T-helper 9 cell (primary cell): ENCODE measurements at regions not wholly inside any gene's neighbourhood (a gene's known extent, or its start where the extent isn't known, plus 50 kb on each side); places are given as distances from the start of the nearest gene placed in this dataset.

Experiments
- DNase-seq: peaks from one replicate; pipeline ENCODE4 v3.0.0-alpha.2; 2020

- DNase-seq = no peak
These were observed 67.5 kb upstream of the AKAP13 start for GRCh38 chr15:85312929-85313331.

DNA sequence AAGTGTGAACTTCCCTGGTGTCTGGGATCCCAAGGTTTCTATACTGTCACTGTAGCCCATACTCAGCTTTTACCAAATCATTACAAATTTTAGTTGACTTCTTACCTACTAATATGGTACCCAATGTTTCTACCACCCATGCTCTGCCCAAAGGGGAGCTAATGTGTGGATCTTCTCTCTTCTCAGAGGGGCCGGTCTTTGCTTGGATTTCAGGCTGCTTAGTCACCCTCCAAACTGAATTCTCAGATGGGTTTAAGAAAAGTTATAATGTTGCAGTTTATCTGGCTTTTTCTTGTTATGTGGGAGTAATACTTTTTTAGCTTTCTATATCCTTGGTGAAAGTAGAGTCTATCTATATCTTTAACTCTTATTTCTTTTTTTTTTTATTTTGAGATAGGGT is 67.1 kb upstream of the AKAP13 start:
- no peak for DNase-seq

- DNase-seq = no peak
These were observed 66.3 kb upstream of the AKAP13 start for GRCh38 chr15:85314146-85314545.

GRCh38 chr15:85314633-85315032 is 65.8 kb upstream of the AKAP13 start:
- no peak for DNase-seq

- DNase-seq = no peak
These were observed 64.0 kb upstream of the AKAP13 start for GRCh38 chr15:85316244-85316934.

GRCh38 chr15:85318048-85318731 is 62.2 kb upstream of the AKAP13 start:
- no peak for DNase-seq

DNA sequence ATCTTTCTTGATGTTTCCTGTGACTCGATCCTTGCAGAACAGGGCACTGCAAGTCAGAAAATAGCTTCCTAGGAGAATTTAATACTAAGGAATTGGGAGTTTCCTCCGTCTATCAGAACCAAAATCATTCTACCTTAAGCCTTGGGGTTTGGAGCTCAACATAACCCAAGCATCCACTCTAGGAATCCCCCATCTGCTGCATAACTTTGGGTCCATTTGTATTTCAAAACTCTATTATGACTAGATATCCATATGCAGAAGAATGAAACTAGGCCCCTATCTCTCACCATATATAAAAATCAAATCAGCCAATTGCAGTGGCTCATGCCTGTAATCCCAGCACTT is 61.7 kb upstream of the AKAP13 start:
- DNase-seq = no peak

DNA sequence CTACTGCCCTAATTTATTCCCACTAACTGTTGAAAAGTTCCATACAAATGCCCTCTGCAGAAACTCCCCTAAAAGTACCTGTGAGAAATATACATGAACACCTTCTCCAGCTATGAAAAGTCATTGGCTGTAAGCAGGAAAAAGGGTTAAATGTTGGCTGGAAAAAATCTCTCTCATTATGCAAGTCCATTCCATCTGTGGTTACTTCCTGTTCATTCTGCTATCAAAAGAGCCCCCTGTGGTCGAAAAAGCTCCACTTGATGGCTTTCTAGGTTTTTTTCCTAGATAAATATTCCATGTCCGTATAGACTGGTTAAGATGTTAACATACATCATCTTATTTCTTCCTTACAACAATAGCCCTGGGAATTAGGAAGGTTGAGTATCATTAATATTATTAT is 56.2 kb upstream of the AKAP13 start:
- DNase-seq = no peak

GRCh38 chr15:85325834-85326233 is 54.6 kb upstream of the AKAP13 start:
- DNase-seq = no peak

DNA sequence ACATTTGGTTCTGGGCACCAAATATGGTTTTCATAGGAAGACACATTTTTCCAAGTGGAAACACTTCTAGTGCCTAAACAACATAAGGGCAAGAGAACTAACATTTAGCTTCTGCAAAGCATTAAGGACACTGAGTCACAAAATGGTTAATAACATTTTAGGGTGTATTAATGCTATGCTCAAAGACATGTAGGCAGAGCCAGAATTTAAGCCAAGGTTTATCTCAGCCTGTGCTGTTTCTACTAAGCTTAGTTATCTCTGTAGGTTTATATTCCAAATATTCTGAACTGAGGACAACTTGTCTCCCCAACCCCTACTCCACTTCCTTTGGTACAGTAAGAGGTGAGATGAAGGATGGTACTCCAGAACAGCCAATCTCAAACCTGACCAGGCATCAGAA is 54.1 kb upstream of the AKAP13 start:
- no peak for DNase-seq

DNA sequence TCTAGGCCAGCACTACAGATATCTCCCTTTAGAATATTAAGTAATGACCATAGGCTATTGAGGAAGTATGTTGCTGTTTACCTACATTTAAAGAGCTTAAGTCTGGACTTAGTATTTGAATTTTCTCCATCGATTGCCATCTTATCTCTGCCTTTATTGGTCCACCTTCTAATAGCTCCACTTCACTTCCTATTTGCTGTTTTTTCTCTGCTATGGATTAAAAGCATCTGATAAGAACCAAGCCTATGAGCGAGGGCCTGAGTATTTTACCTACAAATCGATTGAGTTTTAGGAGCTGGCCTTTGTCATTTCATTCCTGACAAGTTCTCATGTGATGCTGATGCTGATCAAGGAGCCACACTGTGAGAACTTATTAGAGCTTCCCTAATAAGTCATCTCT is 52.6 kb upstream of the AKAP13 start:
- no peak for DNase-seq

DNA sequence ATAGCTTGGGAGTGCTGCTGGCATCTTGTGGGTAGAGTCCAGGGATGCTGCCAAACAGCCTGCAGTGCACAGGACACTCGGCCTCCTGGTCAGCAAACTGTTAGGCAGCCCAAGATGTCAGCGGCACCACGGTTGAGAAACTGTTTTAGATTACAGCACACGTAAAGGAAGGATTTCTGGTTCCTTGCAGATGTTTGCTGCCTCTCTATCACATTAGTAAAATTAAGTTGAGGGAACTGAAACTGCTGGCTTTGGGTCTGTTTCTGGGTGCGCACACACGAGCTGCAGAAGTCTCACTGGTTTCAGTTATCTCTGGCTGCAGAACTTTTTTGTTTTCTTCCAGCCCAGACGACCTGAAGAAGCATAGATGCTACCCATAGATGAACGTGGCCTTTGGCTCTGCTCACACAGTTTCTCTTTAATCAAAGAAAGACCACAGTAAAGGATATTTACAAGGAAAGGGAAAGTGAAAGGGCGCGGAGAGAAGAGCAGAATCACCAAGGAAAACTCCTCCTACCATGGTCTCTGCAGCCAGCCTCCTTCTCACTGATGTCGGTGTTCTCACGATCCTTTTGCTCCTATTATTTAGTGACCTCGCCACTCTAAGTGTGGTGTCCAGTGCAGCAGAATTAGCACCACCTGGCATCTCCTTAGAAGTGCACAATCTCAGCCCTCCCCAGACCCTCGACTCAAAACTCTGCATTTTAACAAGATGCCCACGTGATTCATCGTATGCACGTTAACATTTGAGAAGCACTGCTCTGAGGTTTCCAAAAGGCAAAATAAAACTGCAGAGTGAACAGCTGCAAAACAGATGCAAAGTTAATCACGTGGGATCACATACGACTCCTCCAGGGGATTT is 50.6 kb upstream of the AKAP13 start:
- no peak for DNase-seq
